Osteocyte (in vitro differentiated cells): ENCODE measurements at regions not wholly inside any gene's neighbourhood (a gene's known extent, or its start where the extent isn't known, plus 50 kb on each side); places are given as distances from the start of the nearest gene placed in this dataset.

Experiments
- DNase-seq: peaks from one replicate; pipeline ENCODE4 v3.0.0; 2021; ENCODE audit warnings: mixed read lengths; ENCODE audit not compliant: unreplicated experiment; ENCODE audit errors: extremely low spot score
- H3K27ac Mint-ChIP-seq: one replicate; pipeline ENCODE4 v1.8.0; 2021; ENCODE audit warnings: mild to moderate bottlenecking, mixed read lengths; ENCODE audit not compliant: unreplicated experiment
- H3K27me3 Mint-ChIP-seq: one replicate; pipeline ENCODE4 v1.8.0; 2021; ENCODE audit warnings: mixed read lengths; ENCODE audit not compliant: unreplicated experiment
- H3K36me3 Mint-ChIP-seq: one replicate; pipeline ENCODE4 v1.8.0; 2021; ENCODE audit warnings: mixed read lengths; ENCODE audit not compliant: unreplicated experiment
- H3K4me1 Mint-ChIP-seq: one replicate; pipeline ENCODE4 v1.8.0; 2021; ENCODE audit warnings: mixed read lengths; ENCODE audit not compliant: unreplicated experiment
- H3K4me3 Mint-ChIP-seq: one replicate; pipeline ENCODE4 v1.8.0; 2021; ENCODE audit warnings: mild to moderate bottlenecking, moderate library complexity, mixed read lengths; ENCODE audit not compliant: unreplicated experiment
- H3K9me3 Mint-ChIP-seq: one replicate; pipeline ENCODE4 v1.8.0; 2021; ENCODE audit warnings: mixed read lengths; ENCODE audit not compliant: unreplicated experiment
- TF ChIP-seq, protein P1 (sequence below): fragments of 200-600 bp; sonication (generic); IDR thresholded peaks from 2 replicates; pipeline ENCODE4 v1.5.0; 2021; ENCODE audit warnings: antibody characterized with exemption, mild to moderate bottlenecking, moderate library complexity

DNA sequence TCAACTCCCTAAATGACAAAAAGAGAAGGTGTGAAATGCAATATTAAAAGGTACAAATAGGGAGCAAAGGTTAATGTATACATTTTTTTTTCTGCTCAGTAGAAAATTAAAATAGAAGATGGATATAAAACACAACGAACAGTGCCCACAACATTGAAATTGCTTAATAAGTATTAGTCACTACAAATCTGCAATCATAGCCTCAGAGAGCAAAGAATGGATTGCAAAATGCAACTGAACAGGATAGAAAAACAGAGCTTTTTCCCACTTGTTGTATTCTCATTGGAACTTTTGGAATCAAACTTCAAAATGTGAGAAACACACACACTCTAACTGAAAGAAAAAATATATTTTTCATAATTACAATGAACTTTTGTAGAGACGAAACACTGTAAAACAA, 552.2 kb upstream of the NCAM2 start:
- no peak for DNase-seq
- peaks cover 10% of the 10 kb centered on the region for H3K9me3 Mint-ChIP-seq
- H3K27me3 Mint-ChIP-seq: no peaks in the 10 kb centered on the region
- H3K36me3 Mint-ChIP-seq: no peaks in the 10 kb centered on the region
- no peak overlapping the region for H3K27ac Mint-ChIP-seq
- TF ChIP-seq, protein P1, sequence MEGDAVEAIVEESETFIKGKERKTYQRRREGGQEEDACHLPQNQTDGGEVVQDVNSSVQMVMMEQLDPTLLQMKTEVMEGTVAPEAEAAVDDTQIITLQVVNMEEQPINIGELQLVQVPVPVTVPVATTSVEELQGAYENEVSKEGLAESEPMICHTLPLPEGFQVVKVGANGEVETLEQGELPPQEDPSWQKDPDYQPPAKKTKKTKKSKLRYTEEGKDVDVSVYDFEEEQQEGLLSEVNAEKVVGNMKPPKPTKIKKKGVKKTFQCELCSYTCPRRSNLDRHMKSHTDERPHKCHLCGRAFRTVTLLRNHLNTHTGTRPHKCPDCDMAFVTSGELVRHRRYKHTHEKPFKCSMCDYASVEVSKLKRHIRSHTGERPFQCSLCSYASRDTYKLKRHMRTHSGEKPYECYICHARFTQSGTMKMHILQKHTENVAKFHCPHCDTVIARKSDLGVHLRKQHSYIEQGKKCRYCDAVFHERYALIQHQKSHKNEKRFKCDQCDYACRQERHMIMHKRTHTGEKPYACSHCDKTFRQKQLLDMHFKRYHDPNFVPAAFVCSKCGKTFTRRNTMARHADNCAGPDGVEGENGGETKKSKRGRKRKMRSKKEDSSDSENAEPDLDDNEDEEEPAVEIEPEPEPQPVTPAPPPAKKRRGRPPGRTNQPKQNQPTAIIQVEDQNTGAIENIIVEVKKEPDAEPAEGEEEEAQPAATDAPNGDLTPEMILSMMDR: no peak
- no peak overlapping the region for H3K4me3 Mint-ChIP-seq
- no peaks in the 10 kb centered on the region for H3K4me1 Mint-ChIP-seq

GRCh38 chr21:20451046-20451445, 547.2 kb upstream of the NCAM2 start:
- Mint-ChIP-seq H3K36me3 (no peaks in the 10 kb centered on the region), H3K9me3 (no peaks in the 10 kb centered on the region)
- TF ChIP-seq, protein P1: no peak

DNA sequence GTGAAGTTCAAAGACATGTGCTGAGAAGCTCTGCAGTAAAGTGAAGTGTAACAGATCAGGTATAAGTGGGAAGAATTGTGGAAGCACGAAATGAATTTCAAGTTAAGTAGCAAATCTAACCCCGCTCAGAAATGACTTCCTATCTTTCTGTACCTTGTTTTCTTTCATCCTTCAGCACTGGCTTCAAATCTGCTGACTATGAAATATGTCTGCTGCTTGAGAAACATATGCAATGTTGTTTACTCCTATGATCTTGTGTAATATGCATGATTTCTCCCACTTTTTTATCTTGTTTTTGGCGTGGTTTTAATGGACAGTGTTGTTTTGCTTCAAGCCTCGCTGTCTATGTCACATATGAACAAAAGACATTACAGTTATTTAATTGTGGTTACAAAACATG, 545.3 kb upstream of the NCAM2 start:
- DNase-seq: no peak
- Mint-ChIP-seq H3K9me3 (no peaks in the 10 kb centered on the region), H3K27ac (no peak overlapping the region), H3K27me3 (no peaks in the 10 kb centered on the region), H3K4me3 (no peak overlapping the region), H3K4me1 (no peaks in the 10 kb centered on the region), H3K36me3 (no peaks in the 10 kb centered on the region)
- TF ChIP-seq, protein P1: no peak

More at GRCh38 chr21:20451046-20451445, 547.2 kb upstream of the NCAM2 start:
- no peak overlapping the region for H3K4me3 Mint-ChIP-seq
- H3K4me1 Mint-ChIP-seq: no peaks in the 10 kb centered on the region
- DNase-seq: no peak
- no peaks in the 10 kb centered on the region for H3K27me3 Mint-ChIP-seq
- no peak overlapping the region for H3K27ac Mint-ChIP-seq

GRCh38 chr21:20459838-20460237, 538.4 kb upstream of the NCAM2 start:
- no peaks in the 10 kb centered on the region for H3K27me3 Mint-ChIP-seq
- peaks cover 15% of the 10 kb centered on the region for H3K9me3 Mint-ChIP-seq
- H3K36me3 Mint-ChIP-seq: no peaks in the 10 kb centered on the region
- H3K4me1 Mint-ChIP-seq: no peaks in the 10 kb centered on the region
- H3K27ac Mint-ChIP-seq: no peak overlapping the region
- H3K4me3 Mint-ChIP-seq: no peak overlapping the region
- DNase-seq: no peak
- TF ChIP-seq, protein P1: no peak

DNA sequence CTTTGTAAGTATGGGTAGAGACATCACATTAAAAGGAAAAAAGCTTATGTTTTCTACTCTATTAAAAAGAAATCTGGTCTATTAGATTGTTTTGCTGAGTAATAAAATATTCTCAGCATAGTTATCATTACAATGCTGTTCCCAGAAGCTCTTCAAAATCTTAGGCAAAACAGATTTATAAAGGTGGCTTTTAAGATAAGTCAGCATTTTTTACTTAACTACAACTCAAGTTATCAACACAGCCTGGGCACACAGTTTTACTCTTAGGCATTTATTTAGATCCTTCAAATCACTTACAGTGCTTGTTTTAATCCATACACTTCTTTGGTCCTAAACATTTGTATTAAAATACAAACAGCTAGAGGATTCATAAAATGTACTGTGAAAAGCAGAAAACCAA, 534.8 kb upstream of the NCAM2 start:
- no peak overlapping the region for H3K27ac Mint-ChIP-seq
- H3K9me3 Mint-ChIP-seq: peaks cover 15% of the 10 kb centered on the region
- H3K36me3 Mint-ChIP-seq: no peaks in the 10 kb centered on the region
- DNase-seq: no peak
- TF ChIP-seq, protein P1: no peak
- H3K4me3 Mint-ChIP-seq: no peak overlapping the region
- no peaks in the 10 kb centered on the region for H3K4me1 Mint-ChIP-seq
- H3K27me3 Mint-ChIP-seq: no peaks in the 10 kb centered on the region
